ENCODE measurements at regions not wholly inside any gene's neighbourhood (a gene's known extent, or its start where the extent isn't known, plus 50 kb on each side); places are given as distances from the start of the nearest gene placed in this dataset.
A peak's percentile ranks its signal among the peaks of the same experiment; 100 is the strongest.
"Not testable (repeated sequence)": the region's sequence is repeated elsewhere in the genome, so short reads cannot be mapped to it uniquely, and the experiment has no call there.

GRCh38 chr12:41680155-41680554, 464.5 kb downstream of the GXYLT1 start:
- DNase-seq = no peak

- DNase-seq = peak; percentile 4 to 8
Observed at GRCh38 chr12:41663598-41664265, 475.6 kb downstream of the PDZRN4 start.

GRCh38 chr12:41661141-41661765, 473.1 kb downstream of the PDZRN4 start:
- DNase-seq = no peak

DNA sequence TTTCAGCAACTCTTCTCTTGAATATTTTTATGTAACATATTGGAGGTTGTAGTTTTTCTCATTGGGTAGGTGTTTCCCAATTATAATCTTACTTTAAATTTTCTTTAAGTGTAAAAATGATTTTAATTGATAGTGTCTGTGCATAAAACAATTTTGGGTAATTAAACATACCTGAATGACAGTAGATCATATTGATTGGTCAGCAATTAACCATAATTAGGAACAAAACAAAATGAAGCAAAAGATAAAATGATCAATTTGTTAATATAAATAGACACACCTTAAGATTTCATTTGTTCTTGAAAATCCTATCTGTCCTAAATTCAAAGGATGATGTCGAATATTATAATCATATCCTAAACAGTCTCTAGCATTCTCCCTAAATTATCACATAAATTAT, 468.3 kb downstream of the PDZRN4 start:
- DNase-seq = no peak

DNA sequence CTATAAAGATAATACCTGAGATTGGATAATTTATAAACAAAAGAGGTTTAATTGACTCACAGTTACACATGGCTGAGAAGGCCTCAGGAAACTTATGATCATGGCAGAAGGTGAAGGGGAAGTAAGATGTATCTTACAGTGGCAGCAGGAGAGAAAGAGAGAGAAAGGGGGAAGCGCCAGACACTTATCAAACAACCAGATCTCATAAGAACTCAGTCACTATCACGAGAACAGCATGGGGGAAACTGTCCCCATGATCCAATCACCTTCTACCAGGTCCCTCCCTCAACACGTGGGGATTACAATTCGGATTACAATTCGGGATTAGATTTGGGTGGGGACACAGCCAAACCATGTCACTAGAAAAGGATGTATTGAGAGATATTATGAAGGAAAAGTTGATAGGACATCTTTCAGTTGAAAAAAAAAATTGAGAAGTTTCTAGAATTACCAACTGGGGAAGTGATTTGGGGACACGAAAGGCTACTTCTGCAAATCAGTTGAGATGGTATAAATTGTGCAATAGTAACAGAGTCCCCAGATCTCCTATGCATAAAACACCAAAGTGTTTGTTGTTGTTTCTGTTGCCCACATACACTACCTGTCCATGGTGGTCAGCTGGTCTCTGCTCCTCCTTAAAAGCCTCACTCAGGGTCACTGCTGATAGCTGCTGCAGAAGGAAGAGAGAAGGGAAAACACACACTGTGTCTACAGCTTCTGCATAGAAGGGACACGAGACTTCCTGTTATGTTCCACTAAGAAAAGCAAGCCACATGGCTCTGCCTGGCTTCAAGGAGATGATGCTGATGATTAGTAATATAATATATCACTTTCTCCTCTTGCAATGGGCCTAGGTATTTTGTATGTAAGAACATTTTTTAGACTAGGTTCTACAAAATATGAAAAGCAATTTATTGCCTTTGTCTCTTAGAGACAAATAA, 465.5 kb downstream of the PDZRN4 start:
- no peak for DNase-seq

- no peak for DNase-seq
Observed at GRCh38 chr12:41652981-41653380, 464.9 kb downstream of the PDZRN4 start.

DNA sequence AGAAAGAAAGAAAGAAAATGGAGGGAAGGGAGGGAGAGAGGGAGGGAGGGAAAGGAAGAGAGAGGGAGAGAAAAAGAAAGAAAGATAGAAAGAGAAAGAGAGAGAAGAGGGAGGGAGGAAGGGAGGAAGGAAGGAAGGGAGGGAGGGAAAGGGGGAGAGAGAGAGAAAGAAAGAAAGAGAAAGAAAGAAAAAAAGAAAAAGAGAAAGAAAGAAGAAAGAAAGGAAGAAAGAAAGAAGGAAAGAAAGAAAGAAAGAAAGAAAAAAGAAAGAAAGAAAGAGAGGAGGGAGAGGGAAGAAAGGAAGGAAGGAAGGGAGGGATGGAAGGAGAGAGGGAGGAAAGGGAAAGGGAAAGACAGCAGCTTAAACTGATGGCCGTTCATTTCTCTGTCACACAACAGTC, 457.5 kb downstream of the PDZRN4 start:
- no peak for DNase-seq

DNA sequence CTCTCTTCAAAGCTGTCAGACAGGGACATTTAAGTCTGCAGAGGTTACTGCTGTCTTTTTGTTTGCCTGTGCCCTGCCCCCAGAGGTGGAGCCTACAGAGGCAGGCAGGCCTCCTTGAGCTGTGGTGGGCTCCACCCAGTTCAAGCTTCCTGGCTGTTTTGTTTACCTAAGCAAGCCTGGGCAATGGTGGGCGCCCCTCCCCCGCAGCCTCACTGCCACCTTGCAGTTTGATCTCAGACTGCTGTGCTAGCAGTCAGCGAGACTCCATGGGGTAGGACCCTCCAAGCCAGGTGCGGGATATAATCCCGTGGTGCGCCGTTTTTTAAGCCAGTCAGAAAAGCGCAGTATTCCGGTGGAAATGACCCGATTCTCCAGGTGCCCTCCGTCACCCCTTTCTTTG, 454.7 kb downstream of the PDZRN4 start:
- not testable (repeated sequence) for DNase-seq

DNA sequence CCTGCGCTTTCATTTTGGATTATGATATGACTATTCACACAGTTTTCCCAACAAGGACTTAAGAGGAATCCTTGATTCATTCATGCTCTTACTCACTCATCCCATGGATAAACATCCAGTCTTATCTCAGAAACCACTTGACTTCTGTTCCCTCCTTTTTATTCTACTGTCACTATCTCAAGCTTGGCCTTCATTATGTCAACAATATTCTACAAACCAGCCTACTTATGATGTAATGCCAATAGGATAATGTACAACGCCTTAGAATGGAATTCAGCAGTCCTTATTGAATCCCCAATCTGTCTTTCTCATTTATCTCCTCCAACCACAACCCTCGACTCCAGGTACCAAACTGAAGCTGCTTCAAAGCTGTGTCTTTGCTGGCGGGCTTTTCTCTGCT, 448.5 kb downstream of the PDZRN4 start:
- DNase-seq = no peak

DNA sequence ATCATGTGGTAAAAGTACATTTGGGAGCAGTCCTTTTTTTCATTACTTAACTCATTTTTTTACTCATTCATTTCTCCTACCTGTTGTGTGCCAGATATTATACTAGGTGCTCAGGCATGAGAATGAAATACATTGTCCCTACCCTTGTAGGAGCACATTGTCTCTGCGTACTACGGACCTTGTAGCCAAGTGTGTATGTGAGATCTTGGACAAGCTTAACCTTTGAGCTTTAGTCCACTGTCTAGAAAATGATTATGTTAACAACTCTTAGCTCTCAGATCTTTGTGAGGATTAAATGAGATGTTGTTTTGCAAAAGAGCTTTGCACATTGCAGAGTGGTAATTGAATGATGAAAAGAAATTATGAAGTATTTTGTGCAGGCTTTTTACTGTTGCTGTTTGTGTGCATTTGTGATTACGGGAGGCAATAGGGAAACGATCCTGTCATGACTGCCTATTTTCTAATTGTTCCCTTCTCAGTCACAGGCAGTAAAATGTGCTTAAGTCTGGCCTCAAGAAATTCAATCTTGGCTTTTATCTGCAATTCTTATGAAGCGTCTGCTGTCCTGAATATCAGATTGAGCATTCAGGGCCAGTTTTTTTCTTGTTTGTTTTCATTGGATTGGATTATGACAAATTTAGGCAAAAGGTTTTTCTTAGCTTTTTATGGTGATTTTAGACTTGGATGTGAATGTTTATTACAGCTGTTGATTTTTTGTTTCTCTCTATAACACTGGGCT, 447.7 kb downstream of the PDZRN4 start:
- no peak for DNase-seq

DNA sequence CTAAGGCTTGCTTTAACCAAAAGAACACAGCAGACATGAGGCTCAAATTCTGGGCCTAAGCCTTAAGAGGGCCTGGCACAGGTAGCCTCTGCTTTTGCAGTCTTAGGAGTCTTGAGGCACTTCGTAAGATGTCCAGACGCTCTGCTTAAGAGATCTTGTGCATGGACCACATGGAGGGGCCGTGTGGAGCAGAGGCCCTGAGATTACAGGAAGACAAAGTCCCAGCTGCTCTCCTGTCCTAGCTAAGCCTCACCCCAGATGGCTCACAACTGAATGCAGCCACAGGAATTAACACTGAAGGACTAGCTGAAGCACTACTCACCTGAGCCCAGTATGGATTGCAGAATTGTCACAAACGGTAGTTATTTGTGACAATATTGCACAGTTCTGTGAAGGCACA, 446.0 kb downstream of the PDZRN4 start:
- no peak for DNase-seq

DNA sequence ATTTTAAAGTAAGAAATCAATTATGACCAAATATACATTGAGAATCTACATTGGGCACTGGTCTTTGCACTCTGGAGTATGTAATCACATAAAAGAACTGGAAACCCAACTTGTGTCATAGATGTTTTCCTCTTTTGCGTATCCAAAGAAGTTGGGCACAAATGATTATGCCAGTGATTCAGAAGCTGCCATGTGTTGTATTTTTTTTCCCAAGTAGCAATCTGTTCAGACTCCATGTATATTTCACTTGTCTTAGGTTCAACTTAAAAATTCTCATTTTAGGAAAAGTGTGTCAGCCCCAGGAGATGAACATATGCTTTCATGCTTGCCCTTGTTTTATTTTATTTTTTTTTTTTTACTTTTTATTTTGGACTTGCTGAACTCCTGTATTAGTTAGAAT, 441.5 kb downstream of the PDZRN4 start:
- no peak for DNase-seq

- no peak for DNase-seq
Observed at GRCh38 chr12:41627476-41627875, 439.4 kb downstream of the PDZRN4 start.

DNA sequence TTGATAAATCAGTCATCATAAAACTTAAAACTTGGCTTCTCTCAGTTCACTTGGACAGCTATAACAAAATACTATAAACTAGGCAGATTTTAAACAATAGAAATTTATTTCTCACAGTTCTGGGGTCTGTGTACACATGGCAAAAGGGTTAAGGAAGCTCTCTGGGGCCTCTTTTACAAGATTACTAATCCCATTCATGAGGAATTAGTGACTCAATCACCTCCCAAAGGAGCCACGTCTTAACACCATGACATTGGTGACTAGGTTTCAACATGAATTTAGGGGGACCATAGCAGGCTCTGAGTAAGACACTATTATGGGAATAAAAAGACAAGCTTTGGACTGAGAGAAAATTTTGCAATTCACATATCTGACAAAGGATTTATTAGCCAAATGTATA, 436.5 kb downstream of the PDZRN4 start:
- no peak for DNase-seq
